ENCODE measurements at regions not wholly inside any gene's neighbourhood (a gene's known extent, or its start where the extent isn't known, plus 50 kb on each side); places are given as distances from the start of the nearest gene placed in this dataset.
"Not testable (repeated sequence)": the region's sequence is repeated elsewhere in the genome, so short reads cannot be mapped to it uniquely, and the experiment has no call there.

GRCh38 chr6:156451726-156452125, 325.5 kb upstream of the ARID1B start:
- DNase-seq (ENCODE audit: low read depth in 2 of 2): no peak

GRCh38 chr6:156451088-156451487, 326.1 kb upstream of the ARID1B start:
- DNase-seq (ENCODE audit: low read depth in 2 of 2): no peak

GRCh38 chr6:156450421-156450820, 326.8 kb upstream of the ARID1B start:
- no peak for DNase-seq (ENCODE audit: low read depth in 2 of 2)

GRCh38 chr6:156449569-156449968, 327.6 kb upstream of the ARID1B start:
- DNase-seq (ENCODE audit: low read depth in 2 of 2): no peak

- no peak for DNase-seq (ENCODE audit: low read depth in 2 of 2)
Observed at GRCh38 chr6:156449128-156449527, 328.1 kb upstream of the ARID1B start.

- DNase-seq (ENCODE audit: low read depth in 2 of 2): no peak
Observed at GRCh38 chr6:156448579-156448978, 328.6 kb upstream of the ARID1B start.

- no peak for DNase-seq (ENCODE audit: low read depth in 2 of 2)
Observed at GRCh38 chr6:156440688-156441087, 336.5 kb upstream of the ARID1B start.

GRCh38 chr6:156438350-156438923, 338.7 kb upstream of the ARID1B start:
- no peak for DNase-seq (ENCODE audit: low read depth in 2 of 2)

GRCh38 chr6:156437121-156437879, 339.9 kb upstream of the ARID1B start:
- no peak for DNase-seq (ENCODE audit: low read depth in 2 of 2)

GRCh38 chr6:156434795-156435190, 342.4 kb upstream of the ARID1B start:
- DNase-seq (ENCODE audit: low read depth in 2 of 2): no peak

- DNase-seq (ENCODE audit: low read depth in 2 of 2): no peak
Observed at GRCh38 chr6:156434049-156434794, 343.0 kb upstream of the ARID1B start.

- no peak for DNase-seq (ENCODE audit: low read depth in 2 of 2)
Observed at GRCh38 chr6:156432543-156432942, 344.6 kb upstream of the ARID1B start.

- DNase-seq (ENCODE audit: low read depth in 2 of 2): no peak
Observed at GRCh38 chr6:156430386-156430785, 346.8 kb upstream of the ARID1B start.

- DNase-seq (ENCODE audit: low read depth in 2 of 2): no peak
Observed at GRCh38 chr6:156427345-156427744, 349.8 kb upstream of the ARID1B start.

GRCh38 chr6:156425359-156426020, 351.7 kb upstream of the ARID1B start:
- no peak for DNase-seq (ENCODE audit: low read depth in 2 of 2)

GRCh38 chr6:156423829-156424228, 353.3 kb upstream of the ARID1B start:
- DNase-seq (ENCODE audit: low read depth in 2 of 2): no peak

- DNase-seq (ENCODE audit: low read depth in 2 of 2): no peak
Observed at GRCh38 chr6:156423075-156423474, 354.1 kb upstream of the ARID1B start.

- no peak for DNase-seq (ENCODE audit: low read depth in 2 of 2)
Observed at GRCh38 chr6:156421933-156422332, 355.2 kb upstream of the ARID1B start.

GRCh38 chr6:156421301-156421700, 355.9 kb upstream of the ARID1B start:
- DNase-seq (ENCODE audit: low read depth in 2 of 2): not testable (repeated sequence)

GRCh38 chr6:156420172-156420993, 356.8 kb upstream of the ARID1B start:
- DNase-seq (ENCODE audit: low read depth in 2 of 2): no peak

- DNase-seq (ENCODE audit: low read depth in 2 of 2): no peak
Observed at GRCh38 chr6:156419594-156419993, 357.6 kb upstream of the ARID1B start.

Data from activated CD4-positive, alpha-beta T cell treated with anti-CD3 and anti-CD28 coated beads for 24 hours (primary cell).